Fibroblast of villous mesenchyme (primary cell): ENCODE measurements at regions not wholly inside any gene's neighbourhood (a gene's known extent, or its start where the extent isn't known, plus 50 kb on each side); places are given as distances from the start of the nearest gene placed in this dataset.
"Not testable (repeated sequence)": the region's sequence is repeated elsewhere in the genome, so short reads cannot be mapped to it uniquely, and the experiment has no call there.

ENCODE experiments used
- DNase-seq: peaks from one replicate; pipeline ENCODE4 v3.0.0-alpha.2; 2010; ENCODE audit warnings: low read depth
- H3K4me3 ChIP-seq: 2 replicates; pipeline ENCODE4 v1.5.1; 2011; ENCODE audit warnings: low read depth, mild to moderate bottlenecking, low read length
- TF ChIP-seq, protein P1 (sequence below): IDR thresholded peaks from 2 replicates; pipeline ENCODE4 v1.5.1; 2012; ENCODE audit warnings: low read depth, mild to moderate bottlenecking, low read length; ENCODE audit not compliant: insufficient read depth

- TF ChIP-seq, protein P1, sequence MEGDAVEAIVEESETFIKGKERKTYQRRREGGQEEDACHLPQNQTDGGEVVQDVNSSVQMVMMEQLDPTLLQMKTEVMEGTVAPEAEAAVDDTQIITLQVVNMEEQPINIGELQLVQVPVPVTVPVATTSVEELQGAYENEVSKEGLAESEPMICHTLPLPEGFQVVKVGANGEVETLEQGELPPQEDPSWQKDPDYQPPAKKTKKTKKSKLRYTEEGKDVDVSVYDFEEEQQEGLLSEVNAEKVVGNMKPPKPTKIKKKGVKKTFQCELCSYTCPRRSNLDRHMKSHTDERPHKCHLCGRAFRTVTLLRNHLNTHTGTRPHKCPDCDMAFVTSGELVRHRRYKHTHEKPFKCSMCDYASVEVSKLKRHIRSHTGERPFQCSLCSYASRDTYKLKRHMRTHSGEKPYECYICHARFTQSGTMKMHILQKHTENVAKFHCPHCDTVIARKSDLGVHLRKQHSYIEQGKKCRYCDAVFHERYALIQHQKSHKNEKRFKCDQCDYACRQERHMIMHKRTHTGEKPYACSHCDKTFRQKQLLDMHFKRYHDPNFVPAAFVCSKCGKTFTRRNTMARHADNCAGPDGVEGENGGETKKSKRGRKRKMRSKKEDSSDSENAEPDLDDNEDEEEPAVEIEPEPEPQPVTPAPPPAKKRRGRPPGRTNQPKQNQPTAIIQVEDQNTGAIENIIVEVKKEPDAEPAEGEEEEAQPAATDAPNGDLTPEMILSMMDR: no peak
These were observed 1528.5 kb downstream of the BRD1 start for GRCh38 chr22:48299124-48299523.

DNA sequence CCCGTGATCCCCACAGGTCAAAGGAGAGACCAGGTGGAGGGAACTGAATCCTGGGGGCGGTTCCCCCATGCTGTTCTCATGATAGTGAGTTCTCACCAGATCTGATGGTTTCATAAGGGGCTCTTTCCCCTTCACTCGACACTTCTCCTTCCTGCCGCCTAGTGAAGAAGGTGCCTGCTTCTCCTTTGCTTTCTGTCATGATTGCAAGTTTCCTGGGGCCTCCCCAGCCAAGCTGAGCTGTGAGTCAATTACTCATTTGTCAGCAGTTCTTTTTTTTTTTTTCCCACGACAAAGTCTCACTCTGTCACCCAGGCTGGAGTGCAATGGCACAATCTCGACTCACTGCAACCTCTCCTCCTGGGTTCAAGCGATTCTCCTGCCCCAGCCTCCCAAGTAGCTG is 1530.4 kb downstream of the BRD1 start:
- no peak for DNase-seq
- TF ChIP-seq, protein P1: no peak
- no peak overlapping the region for H3K4me3 ChIP-seq

More at GRCh38 chr22:48299124-48299523, 1528.5 kb downstream of the BRD1 start:
- no peak overlapping the region for H3K4me3 ChIP-seq
- no peak for DNase-seq

GRCh38 chr22:48289954-48290353 is 1527.5 kb downstream of the TBC1D22A start:
- H3K4me3 ChIP-seq, DNase-seq: not testable (repeated sequence)

DNA sequence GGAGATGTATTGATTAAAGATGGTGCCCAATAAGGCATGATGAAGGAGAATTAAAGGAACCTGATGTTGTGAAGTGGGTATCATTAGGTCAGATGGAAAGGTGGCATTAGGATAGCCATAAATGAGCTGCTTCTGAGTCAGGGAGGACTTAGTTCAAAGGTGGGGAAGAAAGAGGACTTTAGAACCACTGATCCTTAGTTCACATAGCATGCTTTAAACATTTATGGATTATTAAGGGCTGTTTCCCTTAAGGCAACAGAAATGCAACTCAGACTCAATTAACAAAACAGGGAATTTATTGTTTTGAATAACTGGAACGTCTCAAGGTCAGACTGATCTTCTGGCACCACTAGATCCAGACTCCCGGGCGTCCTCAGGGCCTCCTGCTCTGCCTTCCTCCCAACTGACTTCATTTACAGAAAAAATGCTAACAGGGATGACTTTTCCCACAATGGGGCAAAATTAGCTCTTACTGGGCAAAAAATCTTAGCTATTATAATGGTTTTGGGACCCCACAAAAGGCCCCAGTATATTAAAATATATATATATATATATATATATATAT is 1526.0 kb downstream of the TBC1D22A start:
- TF ChIP-seq, protein P1: no peak
- no peak overlapping the region for H3K4me3 ChIP-seq
- DNase-seq: no peak

DNA sequence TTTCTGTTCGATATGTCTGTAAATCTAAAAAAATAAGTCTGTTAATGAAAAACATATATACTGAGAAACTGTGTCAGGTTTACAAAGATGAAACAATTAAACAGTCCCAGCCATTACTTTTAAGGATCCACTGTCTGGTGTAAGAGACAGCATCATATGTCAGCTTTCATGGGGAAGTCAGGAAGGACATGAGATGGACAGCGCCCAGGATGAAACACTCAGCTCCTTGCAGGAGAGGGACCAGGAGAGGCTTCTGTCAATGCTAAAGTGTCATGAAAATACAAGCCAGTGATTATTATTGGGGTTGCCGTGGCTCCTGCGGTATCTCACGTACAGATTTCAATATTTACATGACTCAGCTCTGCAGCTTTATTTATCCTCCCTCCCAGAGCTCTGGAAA is 1524.6 kb downstream of the TBC1D22A start:
- TF ChIP-seq, protein P1: no peak
- DNase-seq: no peak
- no peak overlapping the region for H3K4me3 ChIP-seq

DNA sequence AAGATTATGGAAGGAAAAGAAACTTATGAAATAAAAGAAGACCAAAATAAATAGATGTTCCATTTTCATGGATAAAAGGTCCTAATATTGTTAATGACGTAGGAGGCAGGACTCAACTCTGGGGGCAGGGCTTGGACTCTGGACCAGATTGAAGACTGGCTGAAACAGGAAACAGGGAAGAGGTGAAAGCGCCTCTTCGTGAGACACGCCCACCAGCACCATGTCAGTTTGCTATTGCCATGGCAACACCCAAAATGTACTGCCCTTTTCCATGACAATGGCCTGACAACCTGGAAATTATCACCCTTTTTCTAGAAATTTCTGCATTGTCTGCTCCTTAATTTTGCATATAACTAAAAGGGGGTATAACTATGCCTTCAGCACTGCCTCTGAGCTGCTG is 1522.2 kb downstream of the TBC1D22A start:
- TF ChIP-seq, protein P1: no peak
- H3K4me3 ChIP-seq: no peak overlapping the region
- no peak for DNase-seq

DNA sequence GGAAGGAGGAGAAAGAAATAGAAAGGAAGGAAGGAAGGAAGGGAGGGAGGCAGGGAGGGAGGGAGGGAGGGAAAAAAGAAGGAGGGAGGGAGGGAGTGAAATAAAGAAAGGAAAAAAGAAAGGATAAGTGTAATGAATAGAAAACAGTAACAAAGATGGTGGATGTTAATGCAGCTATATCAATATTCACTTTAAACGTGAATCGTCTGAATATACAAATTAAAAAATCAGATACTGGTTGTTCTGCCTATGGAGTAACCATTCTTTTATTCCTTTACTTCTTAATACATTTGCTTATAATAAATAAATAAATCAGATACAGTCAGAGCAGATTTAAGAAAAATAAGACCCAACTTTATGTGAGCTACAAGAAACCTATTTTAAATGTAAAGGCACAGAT is 1520.4 kb downstream of the TBC1D22A start:
- TF ChIP-seq, protein P1: no peak
- H3K4me3 ChIP-seq: no peak overlapping the region
- no peak for DNase-seq
